Mesendoderm (in vitro differentiated cells): ENCODE measurements at regions not wholly inside any gene's neighbourhood (a gene's known extent, or its start where the extent isn't known, plus 50 kb on each side); places are given as distances from the start of the nearest gene placed in this dataset.
A peak's percentile ranks its signal among the peaks of the same experiment; 100 is the strongest.

Source experiments
- DNase-seq: peaks from one replicate; pipeline ENCODE4 v3.0.0; 2013
- H2AK5ac ChIP-seq: 2 replicates; pipeline ENCODE4 v1.6.1; 2013; ENCODE audit warnings: low read length, inconsistent platforms
- H2BK120ac ChIP-seq: 2 replicates; pipeline ENCODE4 v1.6.1; 2013; ENCODE audit warnings: low read depth, mild to moderate bottlenecking, low read length, moderate library complexity, mixed read lengths
- H2BK15ac ChIP-seq: replicated peaks from 2 replicates; pipeline ENCODE4 v1.6.1; 2013; ENCODE audit warnings: low read depth, mild to moderate bottlenecking, moderate library complexity
- H2BK5ac ChIP-seq: 2 replicates; pipeline ENCODE4 v1.6.1; 2013; ENCODE audit warnings: low read length, inconsistent platforms
- H3K18ac ChIP-seq: 2 replicates; pipeline ENCODE4 v1.6.1; 2013; ENCODE audit warnings: mild to moderate bottlenecking, low read length, mixed read lengths
- H3K23ac ChIP-seq: one replicate; pipeline ENCODE4 v1.6.1; 2013; ENCODE audit warnings: low read length
- H3K27ac ChIP-seq: 2 replicates; pipeline ENCODE4 v1.5.1; 2013; ENCODE audit warnings: low read depth, mild to moderate bottlenecking, inconsistent platforms, low read length, moderate library complexity
- H3K27me3 ChIP-seq: 2 replicates; pipeline ENCODE4 v1.6.1; 2013; ENCODE audit warnings: low read length, control low read depth, mild to moderate bottlenecking, inconsistent platforms; ENCODE audit not compliant: insufficient read depth, poor library complexity
- H3K36me3 ChIP-seq: 2 replicates; pipeline ENCODE4 v1.6.1; 2013; ENCODE audit warnings: low read length, inconsistent platforms; ENCODE audit not compliant: control insufficient read depth, insufficient read depth
- H3K4ac ChIP-seq: one replicate; pipeline ENCODE4 v1.6.1; 2013; ENCODE audit warnings: low read depth, mild to moderate bottlenecking, low read length, moderate library complexity
- H3K4me1 ChIP-seq: 2 replicates; pipeline ENCODE4 v1.6.1; 2013; ENCODE audit warnings: low read depth, low read length, inconsistent platforms; ENCODE audit not compliant: control insufficient read depth
- H3K4me2 ChIP-seq: 2 replicates; pipeline ENCODE4 v1.6.1; 2013; ENCODE audit warnings: low read length
- H3K4me3 ChIP-seq: 2 replicates; pipeline ENCODE4 v1.5.1; 2013; ENCODE audit warnings: mild to moderate bottlenecking, low read length
- H3K56ac ChIP-seq: one replicate; pipeline ENCODE4 v1.6.1; 2013; ENCODE audit warnings: low read length
- H3K79me1 ChIP-seq: 2 replicates; pipeline ENCODE4 v1.6.1; 2013; ENCODE audit warnings: low read length, inconsistent platforms
- H3K79me2 ChIP-seq: 2 replicates; pipeline ENCODE4 v1.6.1; 2013; ENCODE audit warnings: mild to moderate bottlenecking, low read length; ENCODE audit not compliant: control insufficient read depth, insufficient read depth
- H3K9ac ChIP-seq: 2 replicates; pipeline ENCODE4 v1.6.1; 2013; ENCODE audit warnings: low read length, inconsistent platforms
- H4K5ac ChIP-seq: one replicate; pipeline ENCODE4 v1.6.1; 2013; ENCODE audit warnings: low read length
- H4K8ac ChIP-seq: one replicate; pipeline ENCODE4 v1.6.1; 2013; ENCODE audit warnings: low read depth, mild to moderate bottlenecking, control low read depth, low read length, moderate library complexity
- WGBS: extraction: QIAGEN DNeasy Blood & Tissue Kit; methylation state at CpG from one replicate; pipeline ENCODE4 v1.1.7; 2013; ENCODE audit warnings: low lambda C conversion rate, missing lambda C conversion rate; ENCODE audit not compliant: insufficient coverage; ENCODE audit errors: extremely low coverage; 5-methylcytosine and 5-hydroxymethylcytosine counted together

- Histone ChIP-seq H3K56ac (no peak overlapping the region), H3K23ac (no peak overlapping the region), H2BK15ac (no peak overlapping the region), H4K5ac (no peak overlapping the region), H3K27me3 (no peaks in the 10 kb centered on the region), H3K79me2 (no peaks in the 10 kb centered on the region), H3K36me3 (no peaks in the 10 kb centered on the region), H4K8ac (no peak overlapping the region), H3K18ac (no peak overlapping the region), H3K9ac (no peak overlapping the region), H2BK120ac (no peak overlapping the region), H3K4me3 (no peak overlapping the region), H3K27ac (no peak overlapping the region), H3K4me2 (no peak overlapping the region), H3K4me1 (no peaks in the 10 kb centered on the region), H3K79me1 (no peaks in the 10 kb centered on the region), H2BK5ac (no peak overlapping the region), H3K4ac (no peak overlapping the region), H2AK5ac (no peak overlapping the region)
- no CpG with 5 or more reads among the region's 3 CpGs for WGBS
- peak; percentile 40 for DNase-seq
Observed at GRCh38 chr10:113993489-113993991, 50.1 kb upstream of the ADRB1 start.
